DOHH2 (cell line): ENCODE measurements at regions not wholly inside any gene's neighbourhood (a gene's known extent, or its start where the extent isn't known, plus 50 kb on each side); places are given as distances from the start of the nearest gene placed in this dataset.

Source experiments
- H3F3A ChIP-seq: fragments of 200-600 bp; sonication (generic), shearing (Covaris generic); 2 replicates; pipeline ENCODE4 v1.6.0; 2016; ENCODE audit warnings: antibody characterized with exemption, mild to moderate bottlenecking; ENCODE audit not compliant: control insufficient read depth, insufficient read depth
- H3K27ac ChIP-seq: fragments of 200-600 bp; sonication (generic); 2 replicates; pipeline ENCODE4 v1.5.1; 2014; ENCODE audit warnings: low read depth, mild to moderate bottlenecking, low read length, moderate library complexity
- H3K27me3 ChIP-seq: fragments of 200-600 bp; sonication (generic); 2 replicates; pipeline ENCODE4 v1.6.1; 2014; ENCODE audit warnings: mild to moderate bottlenecking, low read length, mixed read lengths; ENCODE audit not compliant: control insufficient read depth
- H3K36me3 ChIP-seq: fragments of 200-600 bp; sonication (generic); 2 replicates; pipeline ENCODE4 v1.6.1; 2014; ENCODE audit warnings: mild to moderate bottlenecking, low read length, moderate library complexity, mixed read lengths; ENCODE audit not compliant: control insufficient read depth
- H3K4me1 ChIP-seq: fragments of 200-600 bp; sonication (generic); 2 replicates; pipeline ENCODE4 v1.6.1; 2014; ENCODE audit warnings: mild to moderate bottlenecking, low read length, mixed read lengths; ENCODE audit not compliant: control insufficient read depth
- H3K4me2 ChIP-seq: fragments of 200-600 bp; sonication (generic); 2 replicates; pipeline ENCODE4 v1.6.0; 2014; ENCODE audit warnings: mild to moderate bottlenecking, low read length, moderate library complexity
- H3K4me3 ChIP-seq: fragments of 200-600 bp; sonication (generic); 2 replicates; pipeline ENCODE4 v1.5.1; 2014; ENCODE audit warnings: mild to moderate bottlenecking, low read length, mixed read lengths
- H3K79me2 ChIP-seq: fragments of 200-600 bp; sonication (generic); 2 replicates; pipeline ENCODE4 v1.6.1; 2014; ENCODE audit warnings: mild to moderate bottlenecking, low read length, mixed read lengths; ENCODE audit not compliant: control insufficient read depth
- H3K9me2 ChIP-seq: fragments of 200-600 bp; sonication (generic); replicated peaks from 2 replicates; pipeline ENCODE4 v1.6.1; 2014; ENCODE audit warnings: mild to moderate bottlenecking, low read length, mixed read lengths; ENCODE audit not compliant: control insufficient read depth
- H3K9me3 ChIP-seq: fragments of 200-600 bp; sonication (generic); 2 replicates; pipeline ENCODE4 v1.6.1; 2014; ENCODE audit warnings: antibody characterized with exemption, low read length, mixed read lengths; ENCODE audit not compliant: control insufficient read depth, insufficient read depth
- H4K20me1 ChIP-seq: fragments of 200-600 bp; sonication (generic); 2 replicates; pipeline ENCODE4 v1.6.0; 2014; ENCODE audit warnings: low read depth, mild to moderate bottlenecking, antibody characterized with exemption, low read length, moderate library complexity; ENCODE audit not compliant: control insufficient read depth, insufficient read depth
- CTCF ChIP-seq: fragments of 200-600 bp; sonication (generic); IDR thresholded peaks from one replicate; pipeline ENCODE4 v1.5.1; 2014; ENCODE audit warnings: antibody characterized with exemption, mild to moderate bottlenecking, low read depth, low read length; ENCODE audit not compliant: poor library complexity, severe bottlenecking
- EZH2phosphoT487 ChIP-seq: fragments of 200-600 bp; sonication (generic); IDR thresholded peaks from 2 replicates; pipeline ENCODE4 v1.6.1; 2017; ENCODE audit warnings: borderline replicate concordance, mild to moderate bottlenecking, antibody characterized with exemption, low read length, moderate library complexity, mixed read lengths

- Histone ChIP-seq H3K36me3 (no peaks in the 10 kb centered on the region), H3K9me3 (no peaks in the 10 kb centered on the region), H3K9me2 (no peaks in the 10 kb centered on the region; the same call in 1 of the 2 replicates), H3K4me3 (no peak overlapping the region), H3K79me2 (no peaks in the 10 kb centered on the region), H3K4me2 (no peak overlapping the region), H3K4me1 (no peaks in the 10 kb centered on the region), H3F3A (no peaks in the 10 kb centered on the region), H4K20me1 (no peaks in the 10 kb centered on the region), H3K27ac (no peak overlapping the region), H3K27me3 (no peaks in the 10 kb centered on the region)
- no peak for TF ChIP-seq CTCF
Observed at GRCh38 chr21:16159971-16160350, 430.2 kb downstream of the USP25 start.

GRCh38 chr21:16162953-16163352, 433.2 kb downstream of the USP25 start:
- Histone ChIP-seq H3K27ac (no peak overlapping the region), H3K4me3 (no peak overlapping the region), H3K36me3 (no peaks in the 10 kb centered on the region), H3K4me2 (no peak overlapping the region), H3K4me1 (no peaks in the 10 kb centered on the region), H3K9me3 (no peaks in the 10 kb centered on the region), H4K20me1 (no peaks in the 10 kb centered on the region), H3F3A (no peaks in the 10 kb centered on the region), H3K79me2 (no peaks in the 10 kb centered on the region), H3K27me3 (no peaks in the 10 kb centered on the region), H3K9me2 (no peaks in the 10 kb centered on the region; the same call in 1 of the 2 replicates)
- TF ChIP-seq CTCF (no peak), EZH2phosphoT487 (no peak)

GRCh38 chr21:16169102-16169511, 439.3 kb downstream of the USP25 start:
- no peaks in the 10 kb centered on the region for H3K9me2 ChIP-seq
- H4K20me1 ChIP-seq: no peaks in the 10 kb centered on the region
- H3K4me3 ChIP-seq: no peak overlapping the region
- TF ChIP-seq CTCF (no peak), EZH2phosphoT487 (no peak)
- no peaks in the 10 kb centered on the region for H3K79me2 ChIP-seq
- no peak overlapping the region for H3K4me2 ChIP-seq
- H3K27me3 ChIP-seq: no peaks in the 10 kb centered on the region
- no peaks in the 10 kb centered on the region for H3K4me1 ChIP-seq
- no peaks in the 10 kb centered on the region; the same call in 1 of the 2 replicates for H3K9me3 ChIP-seq
- no peaks in the 10 kb centered on the region for H3K36me3 ChIP-seq
- no peak overlapping the region for H3K27ac ChIP-seq
- H3F3A ChIP-seq: no peaks in the 10 kb centered on the region

- Histone ChIP-seq H4K20me1 (no peaks in the 10 kb centered on the region), H3K79me2 (no peaks in the 10 kb centered on the region), H3K4me1 (no peaks in the 10 kb centered on the region), H3K9me3 (no peaks in the 10 kb centered on the region; the same call in 1 of the 2 replicates), H3K9me2 (no peaks in the 10 kb centered on the region), H3K27ac (no peak overlapping the region), H3K4me3 (no peak overlapping the region), H3F3A (no peaks in the 10 kb centered on the region), H3K36me3 (no peaks in the 10 kb centered on the region), H3K4me2 (no peak overlapping the region), H3K27me3 (no peaks in the 10 kb centered on the region)
- TF ChIP-seq EZH2phosphoT487 (no peak), CTCF (no peak)
Observed at GRCh38 chr21:16169779-16170178, 440.0 kb downstream of the USP25 start.
